Liver (tissue), 8 donors: ENCODE measurements at regions not wholly inside any gene's neighbourhood (a gene's known extent, or its start where the extent isn't known, plus 50 kb on each side); places are given as distances from the start of the nearest gene placed in this dataset.

ENCODE experiments used
- DNase-seq: peaks from one replicate; pipeline ENCODE4 v3.0.0-alpha.2; 2017; ENCODE audit warnings: low spot score
- H3K27ac ChIP-seq, 2 donors: one replicate each; pipeline ENCODE4 v1.7.0; 2013; ENCODE audit warnings: inconsistent platforms in 2 of 2, low read length in 2 of 2, control low read depth in 1 of 2, low read depth in 1 of 2, mild to moderate bottlenecking in 1 of 2
- H3K27me3 ChIP-seq, 4 donors: one replicate each; pipeline versions ENCODE4 v1.6.1 to v1.7.0; 2013; ENCODE audit warnings: low read length in 3 of 4, inconsistent platforms in 1 of 4, mild to moderate bottlenecking in 1 of 4, moderate library complexity in 1 of 4; ENCODE audit not compliant: control insufficient read depth in 4 of 4, insufficient read depth in 4 of 4
- H3K36me3 ChIP-seq, 4 donors: one replicate each; pipeline versions ENCODE4 v1.6.1 to v1.7.0; 2013; ENCODE audit warnings: low read length in 3 of 4, mild to moderate bottlenecking in 3 of 4, low read depth in 1 of 4, moderate library complexity in 1 of 4; ENCODE audit not compliant: control insufficient read depth in 4 of 4, insufficient read depth in 3 of 4
- H3K4me1 ChIP-seq, 4 donors: one replicate each; pipeline versions ENCODE4 v1.6.1 to v1.7.0; 2013; ENCODE audit warnings: low read length in 3 of 4, mild to moderate bottlenecking in 3 of 4, moderate library complexity in 1 of 4; ENCODE audit not compliant: control insufficient read depth in 4 of 4, insufficient read depth in 4 of 4
- H3K4me3 ChIP-seq, 3 donors: one replicate each; pipeline versions ENCODE4 v1.6.1 to v1.7.0; 2013; ENCODE audit warnings: low read length in 3 of 3, control low read depth in 1 of 3, low read depth in 1 of 3, mild to moderate bottlenecking in 1 of 3
- H3K9ac ChIP-seq, 2 donors: one replicate each; pipeline ENCODE4 v1.7.0; 2013; ENCODE audit warnings: low read length in 2 of 2, mild to moderate bottlenecking in 2 of 2, moderate library complexity in 2 of 2, control low read depth in 1 of 2, low read depth in 1 of 2
- H3K9me3 ChIP-seq, 4 donors: one replicate each; pipeline versions ENCODE4 v1.6.1 to v1.7.0; 2013; ENCODE audit warnings: low read length in 3 of 4; ENCODE audit not compliant: control insufficient read depth in 4 of 4
- ATF3 ChIP-seq: IDR thresholded peaks from 2 replicates; pipeline ENCODE4 v1.6.1; 2016; ENCODE audit warnings: antibody characterized with exemption
- CTCF ChIP-seq: fragments of 150-350 bp; IDR thresholded peaks from 2 replicates; pipeline ENCODE4 v1.5.1; 2017; ENCODE audit warnings: improper control_type of control experiment, low read depth, low read length; ENCODE audit not compliant: missing input control
- EGR1 ChIP-seq, 2 donors: IDR thresholded peaks; 2 replicates each; pipeline ENCODE4 v1.6.1; 2016 to 2018; ENCODE audit warnings: antibody characterized with exemption in 2 of 2, low read depth in 2 of 2
- FOXA1 ChIP-seq: IDR thresholded peaks from 2 replicates; pipeline ENCODE4 v1.6.1; 2016; ENCODE audit warnings: antibody characterized with exemption
- FOXA2 ChIP-seq: IDR thresholded peaks from 2 replicates; pipeline ENCODE4 v1.6.1; 2016; ENCODE audit warnings: antibody characterized with exemption
- GABPA ChIP-seq, 2 donors: IDR thresholded peaks in 1 of 2; conservative IDR thresholded peaks in 1 of 2; 2 replicates each; pipeline ENCODE4 v1.6.1; 2016; ENCODE audit warnings: antibody characterized with exemption in 2 of 2, mild to moderate bottlenecking in 1 of 2, moderate library complexity in 1 of 2
- HNF4A ChIP-seq, 2 donors: conservative IDR thresholded peaks; 2 replicates each; pipeline ENCODE4 v1.6.1; 2016; ENCODE audit warnings: antibody characterized with exemption in 2 of 2, mild to moderate bottlenecking in 2 of 2
- HNF4G ChIP-seq: IDR thresholded peaks from 2 replicates; pipeline ENCODE4 v1.6.1; 2016; ENCODE audit warnings: antibody characterized with exemption
- JUND ChIP-seq, 2 donors: IDR thresholded peaks; 2 replicates each; pipeline ENCODE4 v1.6.1; 2016; ENCODE audit warnings: antibody characterized with exemption in 2 of 2
- NR2F2 ChIP-seq: IDR thresholded peaks from 2 replicates; pipeline ENCODE4 v1.6.1; 2016; ENCODE audit warnings: antibody characterized with exemption
- RAD21 ChIP-seq, 2 donors: IDR thresholded peaks; 2 replicates each; pipeline ENCODE4 v1.6.1; 2016; ENCODE audit warnings: antibody characterized with exemption in 2 of 2, mild to moderate bottlenecking in 2 of 2
- REST ChIP-seq: IDR thresholded peaks from 2 replicates; pipeline ENCODE4 v1.6.1; 2016; ENCODE audit warnings: antibody characterized with exemption, mild to moderate bottlenecking
- RXRA ChIP-seq, 2 donors: IDR thresholded peaks; 2 replicates each; pipeline ENCODE4 v1.6.1; 2017 to 2018; ENCODE audit warnings: antibody characterized with exemption in 2 of 2, mild to moderate bottlenecking in 1 of 2
- SP1 ChIP-seq: IDR thresholded peaks from 2 replicates; pipeline ENCODE4 v1.6.1; 2018; ENCODE audit warnings: antibody characterized with exemption, mild to moderate bottlenecking
- TAF1 ChIP-seq: conservative IDR thresholded peaks from 2 replicates; pipeline ENCODE4 v1.6.1; 2016; ENCODE audit warnings: antibody characterized with exemption, mild to moderate bottlenecking
- YY1 ChIP-seq: IDR thresholded peaks from 2 replicates; pipeline ENCODE4 v1.6.1; 2016; ENCODE audit warnings: antibody characterized with exemption, mild to moderate bottlenecking
- WGBS: extraction: QIAGEN DNeasy Blood & Tissue Kit; methylation state at CpG from one replicate; pipeline ENCODE4 v1.1.7; 2013; 5-methylcytosine and 5-hydroxymethylcytosine counted together
- TF ChIP-seq, protein P1 (sequence below): IDR thresholded peaks from 2 replicates; pipeline ENCODE4 v1.6.1; 2016; ENCODE audit warnings: antibody characterized with exemption
- TF ChIP-seq, protein P2 (sequence below): IDR thresholded peaks from 2 replicates; pipeline ENCODE4 v1.6.1; 2016; ENCODE audit warnings: antibody characterized with exemption
- donor health status: healthy.
- donor health status: healthy.
- donor health status: healthy.
- donor health status: healthy.
- donor health status: healthy.

DNA sequence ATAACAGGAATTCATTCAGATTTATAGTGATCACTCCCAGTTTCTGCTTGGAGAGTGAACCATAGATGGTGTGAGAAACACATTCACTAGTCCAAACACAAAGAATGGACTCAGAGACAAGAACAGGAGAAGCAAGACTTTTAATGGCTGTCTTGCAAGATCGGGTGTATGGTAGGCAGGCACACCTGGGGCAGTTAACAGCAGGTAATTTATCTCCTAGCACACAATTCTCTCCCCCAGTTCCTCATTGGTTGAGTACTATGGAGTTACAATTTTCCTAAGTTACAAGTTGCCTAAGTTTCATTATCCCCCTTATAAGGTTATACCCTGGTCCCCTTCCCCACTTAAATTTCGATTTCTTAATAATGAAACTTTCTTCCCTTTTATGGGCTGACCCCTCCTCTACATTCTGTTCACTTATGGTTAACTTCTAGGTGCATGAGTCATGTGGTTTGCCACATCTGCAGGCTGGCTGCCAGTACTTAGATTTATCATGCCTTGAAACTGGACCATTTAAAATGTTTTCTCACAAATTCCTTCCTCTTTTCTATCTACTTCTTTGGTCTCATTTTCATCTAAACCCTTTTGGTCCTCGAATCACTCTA is 623.3 kb downstream of the HINT1 start:
- Histone ChIP-seq H3K4me3 (no peak overlapping the region), H3K9ac (no peak overlapping the region), H3K9me3 (peaks cover 0 to 4% (median 0%) of the 10 kb centered on the region in 4 donors), H3K27ac (no peak overlapping the region), H3K27me3 (no peaks in the 10 kb centered on the region), H3K36me3 (no peaks in the 10 kb centered on the region), H3K4me1 (no peaks in the 10 kb centered on the region)
- DNase-seq, result no peak
- TF ChIP-seq SP1 (no peak), JUND (IDR thresholded peaks at IDR 0.05) (no peak), NR2F2 (no peak), HNF4G (no peak), ATF3 (no peak), CTCF (no peak), FOXA2 (no peak), GABPA (IDR thresholded peaks at IDR 0.05 in 1 of 2, conservative IDR thresholded peaks at IDR 0.05 in 1 of 2) (no peak), HNF4A (conservative IDR thresholded peaks at IDR 0.05) (no peak), RAD21 (IDR thresholded peaks at IDR 0.05) (no peak), YY1 (no peak), TAF1 (no peak), REST (no peak), RXRA (IDR thresholded peaks at IDR 0.05) (no peak), EGR1 (IDR thresholded peaks at IDR 0.05; ENCODE audit: low read depth in 2 of 2) (no peak), FOXA1 (no peak)
- TF ChIP-seq, protein P1, sequence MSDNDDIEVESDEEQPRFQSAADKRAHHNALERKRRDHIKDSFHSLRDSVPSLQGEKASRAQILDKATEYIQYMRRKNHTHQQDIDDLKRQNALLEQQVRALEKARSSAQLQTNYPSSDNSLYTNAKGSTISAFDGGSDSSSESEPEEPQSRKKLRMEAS, result no peak
- TF ChIP-seq, protein P2, sequence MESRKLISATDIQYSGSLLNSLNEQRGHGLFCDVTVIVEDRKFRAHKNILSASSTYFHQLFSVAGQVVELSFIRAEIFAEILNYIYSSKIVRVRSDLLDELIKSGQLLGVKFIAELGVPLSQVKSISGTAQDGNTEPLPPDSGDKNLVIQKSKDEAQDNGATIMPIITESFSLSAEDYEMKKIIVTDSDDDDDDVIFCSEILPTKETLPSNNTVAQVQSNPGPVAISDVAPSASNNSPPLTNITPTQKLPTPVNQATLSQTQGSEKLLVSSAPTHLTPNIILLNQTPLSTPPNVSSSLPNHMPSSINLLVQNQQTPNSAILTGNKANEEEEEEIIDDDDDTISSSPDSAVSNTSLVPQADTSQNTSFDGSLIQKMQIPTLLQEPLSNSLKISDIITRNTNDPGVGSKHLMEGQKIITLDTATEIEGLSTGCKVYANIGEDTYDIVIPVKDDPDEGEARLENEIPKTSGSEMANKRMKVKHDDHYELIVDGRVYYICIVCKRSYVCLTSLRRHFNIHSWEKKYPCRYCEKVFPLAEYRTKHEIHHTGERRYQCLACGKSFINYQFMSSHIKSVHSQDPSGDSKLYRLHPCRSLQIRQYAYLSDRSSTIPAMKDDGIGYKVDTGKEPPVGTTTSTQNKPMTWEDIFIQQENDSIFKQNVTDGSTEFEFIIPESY, result no peak
- WGBS, result 20% methylated on average over 3 of the region's 3 CpGs
